ENCODE measurements at regions not wholly inside any gene's neighbourhood (a gene's known extent, or its start where the extent isn't known, plus 50 kb on each side); places are given as distances from the start of the nearest gene placed in this dataset.

GRCh38 chr14:66119606-66120231, 366.5 kb upstream of the CCDC196 start:
- H3K4me3 ChIP-seq (replicated peaks; ENCODE audit: low read depth, low read length), result no peak overlapping the region
- TF ChIP-seq, protein P1, sequence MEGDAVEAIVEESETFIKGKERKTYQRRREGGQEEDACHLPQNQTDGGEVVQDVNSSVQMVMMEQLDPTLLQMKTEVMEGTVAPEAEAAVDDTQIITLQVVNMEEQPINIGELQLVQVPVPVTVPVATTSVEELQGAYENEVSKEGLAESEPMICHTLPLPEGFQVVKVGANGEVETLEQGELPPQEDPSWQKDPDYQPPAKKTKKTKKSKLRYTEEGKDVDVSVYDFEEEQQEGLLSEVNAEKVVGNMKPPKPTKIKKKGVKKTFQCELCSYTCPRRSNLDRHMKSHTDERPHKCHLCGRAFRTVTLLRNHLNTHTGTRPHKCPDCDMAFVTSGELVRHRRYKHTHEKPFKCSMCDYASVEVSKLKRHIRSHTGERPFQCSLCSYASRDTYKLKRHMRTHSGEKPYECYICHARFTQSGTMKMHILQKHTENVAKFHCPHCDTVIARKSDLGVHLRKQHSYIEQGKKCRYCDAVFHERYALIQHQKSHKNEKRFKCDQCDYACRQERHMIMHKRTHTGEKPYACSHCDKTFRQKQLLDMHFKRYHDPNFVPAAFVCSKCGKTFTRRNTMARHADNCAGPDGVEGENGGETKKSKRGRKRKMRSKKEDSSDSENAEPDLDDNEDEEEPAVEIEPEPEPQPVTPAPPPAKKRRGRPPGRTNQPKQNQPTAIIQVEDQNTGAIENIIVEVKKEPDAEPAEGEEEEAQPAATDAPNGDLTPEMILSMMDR (IDR thresholded peaks at IDR 0.05; ENCODE audit: low read length, missing control alignments), result no peak
- DNase-seq (ENCODE audit: low read depth), result no peak

DNA sequence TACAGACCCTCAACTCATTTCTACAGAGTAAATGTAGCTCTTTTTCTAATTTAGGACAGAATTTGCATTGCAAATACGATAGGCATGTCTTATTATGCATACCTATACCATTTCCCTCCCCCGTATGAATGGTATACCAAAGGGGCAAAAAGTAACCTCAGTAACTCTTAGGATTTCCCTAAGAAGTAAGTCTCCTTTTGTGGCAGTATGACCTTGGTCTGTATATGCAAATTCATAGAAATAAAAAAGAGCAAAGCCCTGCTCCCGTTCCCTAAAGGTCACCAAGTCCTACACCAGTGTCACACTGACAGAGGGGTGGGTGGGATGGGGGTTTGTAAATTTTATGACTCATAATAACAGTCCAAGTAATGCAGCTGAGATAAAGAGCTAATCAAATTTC, 365.8 kb upstream of the CCDC196 start:
- H3K4me3 ChIP-seq (replicated peaks; ENCODE audit: low read depth, low read length), result no peak overlapping the region
- TF ChIP-seq, protein P1 (IDR thresholded peaks at IDR 0.05; ENCODE audit: low read length, missing control alignments), result no peak
- no peak for DNase-seq (ENCODE audit: low read depth)

- TF ChIP-seq, protein P1 (IDR thresholded peaks at IDR 0.05; ENCODE audit: low read length, missing control alignments), result no peak
- no peak overlapping the region for H3K4me3 ChIP-seq (replicated peaks; ENCODE audit: low read depth, low read length)
- DNase-seq (ENCODE audit: low read depth), result no peak
Measured at GRCh38 chr14:66121859-66122258, 364.3 kb upstream of the CCDC196 start.

DNA sequence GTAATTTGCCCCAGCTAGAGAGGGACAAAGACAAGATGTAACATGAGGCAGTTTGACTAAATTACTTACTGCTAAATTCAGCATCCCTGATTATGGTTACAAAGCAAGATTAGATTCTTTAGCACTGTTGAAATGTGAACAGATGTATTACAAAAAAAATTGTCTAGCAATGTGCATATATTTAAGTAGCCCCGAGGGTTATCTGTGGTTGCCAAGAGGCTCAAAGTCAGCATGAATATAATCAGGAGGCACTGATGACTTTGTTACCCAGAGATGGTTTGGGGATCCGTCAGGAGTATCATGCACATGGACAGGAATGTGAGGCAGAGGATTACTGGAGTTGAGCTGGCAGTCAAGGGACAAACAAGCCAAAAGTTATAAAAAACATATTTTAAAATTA, 356.9 kb upstream of the CCDC196 start:
- H3K4me3 ChIP-seq (replicated peaks; ENCODE audit: low read depth, low read length), result no peak overlapping the region
- TF ChIP-seq, protein P1 (IDR thresholded peaks at IDR 0.05; ENCODE audit: low read length, missing control alignments), result no peak
- no peak for DNase-seq (ENCODE audit: low read depth)

- DNase-seq (ENCODE audit: low read depth), result no peak
- no peak overlapping the region for H3K4me3 ChIP-seq (replicated peaks; ENCODE audit: low read depth, low read length)
- TF ChIP-seq, protein P1 (IDR thresholded peaks at IDR 0.05; ENCODE audit: low read length, missing control alignments), result no peak
Measured at GRCh38 chr14:66131111-66131510, 355.1 kb upstream of the CCDC196 start.

GRCh38 chr14:66133666-66134065, 352.5 kb upstream of the CCDC196 start:
- no peak for DNase-seq (ENCODE audit: low read depth)
- H3K4me3 ChIP-seq (replicated peaks; ENCODE audit: low read depth, low read length), result no peak overlapping the region
- TF ChIP-seq, protein P1 (IDR thresholded peaks at IDR 0.05; ENCODE audit: low read length, missing control alignments), result no peak

GRCh38 chr14:66135831-66136230, 350.3 kb upstream of the CCDC196 start:
- no peak overlapping the region for H3K4me3 ChIP-seq (replicated peaks; ENCODE audit: low read depth, low read length)
- DNase-seq (ENCODE audit: low read depth), result peak; percentile 14
- TF ChIP-seq, protein P1 (IDR thresholded peaks at IDR 0.05; ENCODE audit: low read length, missing control alignments), result no peak
